Bone marrow (tissue), 2 donors: ENCODE measurements at regions not wholly inside any gene's neighbourhood (a gene's known extent, or its start where the extent isn't known, plus 50 kb on each side); places are given as distances from the start of the nearest gene placed in this dataset.
"Not testable (repeated sequence)": the region's sequence is repeated elsewhere in the genome, so short reads cannot be mapped to it uniquely, and the experiment has no call there.

Experiments
- DNase-seq, 2 donors: peaks; one replicate each; lab custom pipeline; 2025; lab: John Stamatoyannopoulos, UW

DNA sequence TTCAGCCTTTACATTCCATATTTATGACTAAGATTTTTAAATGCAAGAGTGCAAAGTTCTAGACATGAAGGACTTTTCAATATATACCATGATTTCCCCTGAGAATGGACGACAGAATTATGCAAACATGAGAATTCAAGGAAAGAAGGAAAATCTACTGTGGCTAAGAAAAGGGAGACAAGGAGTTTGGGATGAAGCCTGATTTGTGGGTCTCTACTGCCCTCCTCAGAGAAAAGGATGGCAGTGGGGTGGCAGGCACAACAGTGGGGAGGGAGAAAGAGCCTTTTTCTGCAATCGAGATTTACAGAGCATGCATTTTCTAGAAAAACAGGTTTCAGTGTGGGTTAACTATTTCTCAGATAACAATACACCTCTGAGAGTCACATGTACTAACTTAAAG lies 466.9 kb upstream of the NRSN1 start:
- DNase-seq, result no peak

DNA sequence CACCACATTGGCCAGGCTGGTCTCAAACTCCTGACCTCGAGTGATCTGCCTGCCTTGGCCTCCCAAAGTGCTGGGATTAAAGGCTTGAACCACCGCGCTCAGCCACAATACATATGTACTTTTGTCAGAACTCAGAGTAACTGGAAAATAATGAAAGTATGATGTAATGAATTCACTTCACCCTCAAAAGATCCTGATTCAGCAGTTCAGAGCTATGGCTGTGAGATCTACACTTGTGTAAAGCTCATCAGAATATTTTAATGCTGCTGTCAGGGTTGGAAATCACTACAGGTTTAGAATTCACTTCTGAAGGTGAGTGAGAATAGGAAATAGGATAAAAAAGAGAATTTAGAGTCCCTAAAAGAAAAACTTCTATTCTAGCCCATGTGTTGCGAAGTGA lies 464.5 kb upstream of the NRSN1 start:
- DNase-seq, result no peak

DNA sequence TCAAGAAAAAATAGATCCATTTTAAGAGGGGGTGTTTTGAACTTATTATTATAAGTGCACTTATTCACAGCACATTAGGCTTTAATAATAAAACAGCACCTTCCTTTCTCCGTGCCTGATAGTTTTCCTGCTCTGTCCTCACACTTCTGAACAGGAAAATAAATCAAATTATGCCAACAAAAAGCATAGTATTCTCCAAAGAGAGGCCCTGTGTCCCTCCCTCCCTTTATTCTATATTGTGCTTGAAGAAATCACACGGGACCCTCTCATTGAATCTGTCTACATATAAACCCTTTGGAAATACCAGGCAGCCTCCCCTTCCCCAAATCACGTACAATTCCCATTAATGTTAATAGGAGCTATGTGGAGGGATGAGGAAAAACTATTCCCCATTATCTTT lies 462.9 kb upstream of the NRSN1 start:
- DNase-seq, result no peak

DNA sequence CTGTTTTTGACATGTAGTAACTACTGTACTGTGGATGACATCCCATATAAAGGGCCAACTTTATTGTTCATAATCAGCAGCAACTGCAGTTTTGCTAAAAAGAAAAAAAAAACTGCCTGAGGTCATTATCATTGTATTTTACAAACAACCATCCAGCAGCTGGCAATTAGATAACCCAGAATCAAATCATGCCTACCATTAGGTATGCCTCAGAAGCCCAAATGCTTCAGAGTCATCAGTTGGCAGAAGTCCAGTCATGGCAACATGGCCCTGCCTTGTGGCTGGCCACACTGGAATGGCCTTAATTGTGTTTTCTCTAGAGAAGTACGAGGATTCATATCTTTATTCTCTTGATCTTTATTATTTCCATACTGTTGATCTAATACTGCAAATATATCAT lies 462.4 kb upstream of the NRSN1 start:
- DNase-seq, result no peak

DNA sequence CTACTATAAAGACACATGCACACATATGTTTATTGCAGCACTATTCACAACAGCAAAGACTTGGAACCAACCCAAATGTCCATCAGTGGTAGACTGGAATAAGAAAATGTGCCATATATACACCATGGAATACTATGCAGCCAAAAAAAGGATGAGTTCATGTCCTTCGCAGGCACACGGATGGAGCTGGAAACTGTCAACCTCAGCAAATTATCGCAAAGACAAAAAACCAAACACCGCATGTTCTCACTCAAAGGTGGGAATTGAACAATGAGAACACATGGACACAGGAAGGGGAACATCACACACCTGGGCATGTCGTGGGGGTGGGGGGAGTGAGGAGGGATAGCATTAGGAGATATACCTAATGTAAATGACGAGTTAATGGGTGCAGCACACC lies 460.1 kb upstream of the NRSN1 start:
- DNase-seq, result not testable (repeated sequence)

DNA sequence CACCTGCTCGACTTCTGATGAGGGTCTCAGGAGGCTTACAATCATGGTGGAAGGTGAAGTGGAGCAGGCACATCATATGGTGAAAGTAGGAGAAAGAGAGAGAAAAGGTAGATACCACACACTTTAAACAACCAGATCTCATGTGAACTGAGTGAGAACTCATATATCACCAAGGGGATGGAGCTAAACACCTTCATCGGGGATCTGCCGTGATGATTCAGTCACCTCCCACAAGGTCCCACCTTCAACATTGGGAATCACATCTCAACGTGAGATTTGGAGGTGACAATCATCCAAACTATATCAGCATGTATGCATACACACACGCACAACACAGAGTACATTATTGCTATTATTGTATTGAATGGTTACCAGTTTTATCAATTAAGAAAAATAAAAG lies 453.3 kb upstream of the NRSN1 start:
- DNase-seq, result no peak

DNA sequence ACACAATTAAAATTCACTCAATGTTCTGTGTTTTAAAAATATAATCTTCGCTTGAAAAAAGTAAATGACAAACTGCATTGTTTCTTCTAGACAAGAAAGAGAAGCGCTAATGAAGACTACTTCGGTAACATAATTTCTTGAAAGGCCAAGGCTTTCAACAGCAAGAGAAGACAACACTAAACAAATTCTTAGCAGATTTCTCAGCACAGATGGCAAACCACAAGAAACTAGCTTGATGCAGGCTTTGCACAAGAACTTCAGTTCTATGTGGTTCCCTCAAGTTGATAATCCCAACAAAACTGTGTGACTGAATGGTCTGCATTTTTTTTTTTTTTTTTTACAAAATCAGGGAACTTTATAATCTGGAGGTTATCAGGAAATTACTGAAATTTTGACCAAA lies 447.4 kb upstream of the NRSN1 start:
- no peak for DNase-seq

DNA sequence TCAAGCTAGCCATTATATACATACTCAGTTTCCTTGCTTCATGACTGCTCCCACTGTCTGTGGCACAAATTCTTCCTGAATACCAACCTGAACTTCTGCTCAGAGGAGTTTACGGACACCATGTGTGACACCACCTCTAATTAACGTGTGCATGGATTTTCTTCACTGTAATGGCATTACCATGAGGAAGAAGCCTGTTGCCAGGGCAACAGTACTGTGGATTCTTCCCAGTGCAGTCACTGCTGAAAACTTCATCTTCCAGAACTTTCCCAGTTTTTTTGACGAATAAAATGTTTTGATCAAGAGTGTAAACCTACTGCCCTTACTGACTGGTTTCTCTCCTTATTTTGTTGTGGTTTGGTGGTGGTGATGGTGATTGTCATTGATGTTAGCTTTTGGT lies 444.3 kb upstream of the NRSN1 start:
- DNase-seq, result no peak

DNA sequence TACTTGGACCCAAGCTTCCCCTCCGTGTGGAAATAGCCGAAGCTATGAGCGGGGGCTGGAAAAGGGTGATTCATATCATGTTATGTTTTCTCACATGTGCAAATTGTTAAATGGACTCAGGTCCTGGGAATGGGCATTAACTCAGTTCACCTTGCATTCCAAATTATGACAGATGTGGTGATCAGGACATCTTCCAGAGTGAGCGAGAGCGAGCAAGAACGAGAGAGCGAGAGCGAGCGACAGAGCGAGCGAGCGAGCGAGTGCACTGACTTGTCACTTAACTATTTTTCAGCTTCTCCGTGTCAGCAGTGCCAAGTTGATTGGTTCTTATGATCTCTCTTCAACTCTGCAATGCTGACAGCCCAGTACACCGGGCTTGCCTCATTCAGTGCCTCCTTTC lies 437.4 kb upstream of the NRSN1 start:
- no peak for DNase-seq

DNA sequence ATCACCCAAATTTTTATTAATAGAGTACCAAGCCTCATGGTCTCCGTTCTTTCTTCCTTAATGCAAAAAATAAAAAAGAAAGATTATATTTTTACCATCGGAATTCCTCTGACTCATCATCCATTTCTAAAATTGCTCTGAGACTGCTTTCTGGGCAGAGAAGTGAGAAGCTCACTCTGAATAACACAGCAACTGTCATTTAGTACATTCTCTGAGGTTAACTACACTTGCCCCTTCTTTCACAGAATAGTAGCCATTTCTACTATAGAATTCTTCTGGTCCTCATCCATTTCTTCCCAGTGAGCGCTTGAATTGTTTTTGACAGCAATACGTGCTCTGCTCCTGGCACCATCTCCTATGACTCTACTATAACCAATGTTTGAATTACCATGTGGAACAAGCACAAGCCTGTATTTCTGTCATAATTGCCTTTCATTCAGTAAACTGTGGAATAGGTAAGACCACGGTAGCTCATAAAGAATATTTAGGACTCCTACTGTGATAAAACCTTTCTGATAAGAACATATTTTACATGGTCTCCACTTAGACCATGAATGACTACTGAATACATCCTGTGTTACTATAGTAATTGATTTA lies 435.5 kb upstream of the NRSN1 start:
- DNase-seq, result no peak

DNA sequence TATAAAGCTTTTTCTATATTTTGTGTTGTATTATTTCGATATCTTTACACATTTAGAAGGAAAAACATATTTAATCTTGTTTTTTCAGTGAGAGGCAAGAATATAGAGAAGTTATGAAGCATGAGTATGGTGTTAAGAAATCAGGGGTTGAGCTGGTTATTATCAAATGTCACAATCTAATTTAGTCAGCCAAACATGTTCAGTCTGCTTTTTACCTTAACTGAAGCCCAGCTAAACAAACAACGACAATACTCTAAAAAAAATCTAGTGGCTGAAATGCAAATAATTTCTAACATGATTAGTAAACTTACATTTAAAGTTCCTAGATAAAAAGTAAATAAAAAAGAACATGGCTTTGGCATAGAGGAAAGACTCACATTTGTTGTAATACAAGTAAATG lies 433.8 kb upstream of the NRSN1 start:
- no peak for DNase-seq

DNA sequence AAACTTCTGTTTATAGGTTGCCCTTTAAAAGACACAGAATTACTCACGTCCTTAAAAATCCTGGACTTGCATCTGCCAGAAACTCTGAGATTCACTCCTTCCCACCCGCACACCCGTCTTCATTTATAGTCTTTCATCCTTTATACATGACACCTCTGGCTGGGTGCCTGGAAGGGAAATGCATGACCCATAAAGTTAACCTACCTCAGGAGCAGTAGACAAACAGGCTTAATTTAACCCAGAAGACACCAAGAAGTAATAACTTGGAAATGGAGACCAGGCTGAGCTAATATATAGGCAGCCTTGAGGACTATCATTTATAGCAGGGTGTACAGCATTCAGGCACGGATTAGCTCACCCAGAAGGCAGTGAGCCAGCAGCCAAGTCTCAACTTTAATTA lies 429.0 kb upstream of the NRSN1 start:
- DNase-seq, result no peak

DNA sequence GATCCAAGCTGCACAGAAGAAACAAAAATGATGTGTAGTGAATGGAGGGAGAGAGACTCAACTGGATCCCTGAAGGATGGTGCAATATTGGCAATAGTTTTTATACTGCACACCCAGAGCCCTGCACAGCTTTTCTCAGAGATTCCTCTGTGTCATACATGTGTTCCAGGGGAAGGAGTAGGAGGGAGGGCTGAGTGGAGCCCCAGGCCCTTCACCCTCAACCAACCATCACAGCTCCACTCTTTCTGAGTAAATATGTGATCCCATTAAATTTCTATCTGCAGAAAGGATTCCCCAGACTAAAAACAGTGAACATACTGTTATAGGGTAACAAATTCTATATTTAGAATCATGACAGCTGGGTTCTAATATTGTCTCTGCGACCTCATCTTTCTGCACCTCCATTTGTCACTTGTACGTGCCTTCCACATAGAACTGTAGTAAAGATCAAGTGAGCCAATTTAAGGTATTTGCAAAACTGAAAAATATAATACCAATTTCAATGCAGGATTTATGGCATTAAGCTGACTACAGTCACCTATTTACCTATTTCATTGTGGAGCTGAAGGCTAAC lies 421.4 kb upstream of the NRSN1 start:
- DNase-seq, result no peak

DNA sequence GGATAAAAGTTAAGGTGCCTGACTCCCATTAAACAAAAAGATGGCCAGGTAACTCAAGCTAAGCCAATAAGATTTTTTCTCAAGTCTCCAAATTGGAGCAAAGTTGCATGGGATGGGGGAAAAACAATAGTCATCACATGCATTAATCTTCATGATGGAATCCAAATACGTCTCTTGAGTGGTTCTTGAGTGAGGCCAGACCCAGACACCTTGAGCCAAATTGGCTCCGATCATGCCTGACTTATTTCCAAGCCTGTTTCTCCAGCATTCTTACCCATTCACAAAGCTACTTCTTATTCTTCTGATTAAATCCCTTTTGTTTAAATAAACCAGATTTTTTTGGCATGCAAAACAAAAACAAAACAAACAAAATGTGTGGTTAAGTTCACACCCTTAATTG lies 420.3 kb upstream of the NRSN1 start:
- DNase-seq, result no peak

DNA sequence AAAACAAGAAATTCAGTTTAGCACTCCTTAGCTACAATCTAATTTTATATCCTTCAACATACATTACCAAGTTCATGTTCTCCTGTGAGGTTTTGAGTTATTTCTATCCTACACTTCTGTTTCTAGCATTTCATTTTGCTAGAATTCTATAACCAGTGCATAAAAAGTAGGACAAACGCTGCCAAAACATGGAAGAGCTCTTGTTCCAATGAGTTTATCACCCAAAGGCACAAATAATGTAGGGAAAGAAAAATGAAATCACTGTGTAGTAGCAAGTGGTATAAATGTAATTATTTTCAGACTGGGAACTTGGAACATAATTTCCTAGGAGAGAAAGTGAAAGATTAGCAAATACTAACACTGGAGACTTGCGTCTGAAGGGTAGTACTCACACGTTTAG lies 413.3 kb upstream of the NRSN1 start:
- DNase-seq, result no peak

DNA sequence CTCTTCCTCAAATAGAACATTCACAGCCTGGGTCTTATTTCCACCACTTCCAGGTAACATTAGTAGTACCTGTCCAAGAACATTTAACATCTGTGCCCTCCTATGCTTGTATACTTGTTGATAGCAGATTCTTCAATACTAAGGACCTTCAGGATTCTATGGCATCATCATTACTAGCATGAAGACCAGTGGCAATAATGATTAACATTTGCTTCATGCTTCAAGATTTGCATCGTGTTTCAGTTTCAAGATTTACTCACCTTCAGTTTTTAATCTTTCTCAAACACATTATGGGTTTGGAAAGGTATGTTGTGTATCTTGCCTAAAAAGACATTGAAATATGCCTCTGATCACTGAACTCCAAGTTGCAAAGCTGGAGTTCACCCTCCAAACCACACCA lies 412.8 kb upstream of the NRSN1 start:
- no peak for DNase-seq

DNA sequence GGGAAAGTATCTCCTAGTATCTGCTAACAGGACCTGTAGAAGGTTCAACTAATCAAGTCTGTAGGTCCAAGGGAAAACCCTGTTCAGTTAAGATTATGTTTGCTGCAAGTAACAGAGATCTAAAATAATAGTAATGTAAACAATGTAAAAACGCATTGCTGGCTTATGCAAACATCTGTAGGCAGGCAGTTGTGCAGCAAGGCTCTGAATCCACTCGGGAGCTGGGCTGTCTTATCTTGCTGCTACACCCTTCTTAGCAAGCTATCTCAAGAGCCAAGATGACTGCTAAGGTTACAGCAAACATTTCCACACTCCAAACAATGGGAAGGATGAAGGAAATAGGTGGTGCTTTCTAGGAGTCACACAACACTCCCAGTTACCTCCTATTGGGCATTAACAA lies 397.3 kb upstream of the NRSN1 start:
- DNase-seq, result no peak

DNA sequence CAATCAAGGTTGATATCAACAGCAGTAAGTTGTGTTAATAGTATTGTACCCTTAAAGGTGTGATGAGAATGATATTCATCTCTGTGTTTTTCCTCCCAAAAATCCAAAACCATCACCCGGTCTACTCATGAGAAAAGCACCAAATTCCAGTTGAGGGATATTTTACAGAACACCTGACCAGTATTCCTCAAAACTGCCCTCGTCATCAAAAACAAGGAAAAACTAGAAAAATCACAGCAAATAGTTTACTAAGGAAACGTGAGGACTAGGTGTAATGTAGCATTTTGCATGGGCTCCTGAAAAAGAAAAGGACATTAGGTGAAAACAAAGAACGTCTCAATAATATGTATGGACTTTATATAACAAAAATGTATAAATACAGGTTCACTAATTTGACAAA lies 394.4 kb upstream of the NRSN1 start:
- no peak for DNase-seq

DNA sequence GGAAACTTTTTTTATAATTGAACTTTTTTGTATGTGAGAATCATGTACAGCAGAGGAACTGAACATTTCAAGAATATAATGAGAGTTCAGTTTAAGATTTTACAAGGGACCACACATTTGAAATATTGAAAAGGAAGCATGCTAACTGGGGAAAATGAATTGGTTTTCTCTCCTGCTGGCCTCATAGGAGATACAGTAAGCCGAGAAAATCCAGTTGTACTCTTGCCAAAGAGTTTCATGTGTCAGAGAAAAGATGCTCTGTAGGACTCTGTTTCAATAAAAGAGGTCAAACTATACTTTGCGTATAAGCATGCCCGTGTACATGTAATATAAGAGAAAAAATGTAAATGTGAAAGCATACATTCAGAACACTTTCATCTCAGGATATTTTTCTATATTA lies 393.5 kb upstream of the NRSN1 start:
- DNase-seq, result no peak

DNA sequence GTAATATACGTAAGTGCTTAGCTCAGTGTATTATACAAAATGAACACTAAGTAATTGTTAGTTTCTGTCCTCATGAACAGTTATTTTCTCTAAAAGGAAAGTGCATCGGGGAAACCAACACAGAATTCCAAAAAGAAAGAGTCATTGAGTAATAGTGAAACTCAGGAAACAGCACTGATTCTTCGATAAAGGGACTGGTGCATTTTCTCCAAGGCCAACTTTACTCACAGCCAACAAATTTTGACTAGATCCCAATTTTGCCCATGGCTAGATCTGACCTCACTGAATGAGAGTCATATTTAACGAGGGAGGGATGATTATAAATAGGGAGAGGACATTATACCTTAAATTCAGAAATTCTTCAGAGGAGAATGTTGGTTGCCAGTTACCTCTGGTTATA lies 390.9 kb upstream of the NRSN1 start:
- DNase-seq, result no peak

DNA sequence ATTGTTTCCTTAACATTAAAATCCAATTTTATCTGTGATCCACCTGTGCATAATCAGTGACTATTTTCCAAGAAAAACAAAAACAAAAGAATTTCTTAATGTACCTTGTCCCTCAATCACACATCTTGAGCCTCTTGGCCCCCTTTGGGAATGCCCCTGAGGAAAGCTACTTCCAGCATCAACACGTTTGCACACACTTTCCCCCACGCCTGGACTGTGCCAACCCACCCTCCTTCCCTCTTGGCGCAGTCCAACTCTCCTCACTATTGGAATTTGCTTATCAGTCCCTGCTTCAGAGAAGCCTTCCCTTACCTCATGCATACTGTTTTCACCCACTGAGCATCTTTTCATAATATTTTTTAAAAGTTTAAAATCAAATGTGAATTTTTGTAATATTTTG lies 389.4 kb upstream of the NRSN1 start:
- no peak for DNase-seq

DNA sequence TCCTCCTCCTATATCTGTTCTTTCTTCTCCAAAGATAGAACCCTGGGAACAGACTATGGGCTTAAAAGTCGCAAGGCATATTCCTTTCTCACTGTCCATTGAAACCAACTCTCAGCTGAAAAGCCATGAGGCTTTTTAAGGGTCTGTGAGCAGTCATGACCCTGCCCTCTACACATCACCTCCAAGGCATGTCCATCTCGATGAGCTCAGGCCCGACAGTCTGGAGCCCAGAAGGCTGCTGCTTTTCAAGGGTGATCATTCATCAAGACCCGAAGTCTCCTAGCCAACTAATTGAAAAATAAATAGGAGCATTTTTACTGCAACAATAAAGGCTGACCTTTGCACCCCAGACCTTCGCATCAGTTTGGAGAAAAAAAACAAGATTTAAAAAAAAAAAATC lies 378.8 kb upstream of the NRSN1 start:
- no peak for DNase-seq

DNA sequence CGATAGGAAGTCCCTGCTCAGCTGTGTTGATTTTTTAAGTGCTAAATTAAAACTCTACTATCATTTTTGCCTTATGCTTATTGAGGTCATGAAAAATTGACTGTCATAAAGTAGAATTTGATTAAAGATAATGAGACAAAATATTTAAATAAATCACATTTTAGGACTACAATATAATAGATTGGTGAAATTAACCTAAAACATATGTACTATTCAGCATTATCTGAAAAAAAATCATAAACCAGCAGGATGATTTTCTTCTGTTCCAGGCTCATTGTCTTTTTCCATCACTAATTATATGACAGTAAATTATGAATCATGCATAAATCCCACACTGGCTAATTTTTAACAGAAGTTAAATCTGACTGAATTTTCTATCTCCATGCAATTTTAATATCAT lies 373.6 kb upstream of the NRSN1 start:
- no peak for DNase-seq

DNA sequence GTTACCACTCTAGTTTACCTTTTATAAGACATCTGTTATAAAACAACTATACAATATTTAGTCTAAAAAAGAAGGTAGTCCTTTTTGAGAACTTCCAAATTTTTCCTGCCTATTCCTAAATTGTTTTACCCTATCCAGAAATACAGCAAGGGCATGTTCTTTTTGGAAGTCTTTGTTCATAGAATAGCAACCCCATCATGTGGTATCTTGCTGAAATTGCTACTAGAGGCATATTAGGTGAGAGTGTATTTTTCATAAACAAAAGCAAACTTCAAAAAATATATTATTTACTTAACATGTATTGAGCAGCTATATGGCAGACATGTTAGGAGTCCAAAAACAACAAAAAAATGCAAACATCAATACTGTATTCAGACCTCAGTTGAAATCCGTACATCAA lies 371.8 kb upstream of the NRSN1 start:
- DNase-seq, result no peak

DNA sequence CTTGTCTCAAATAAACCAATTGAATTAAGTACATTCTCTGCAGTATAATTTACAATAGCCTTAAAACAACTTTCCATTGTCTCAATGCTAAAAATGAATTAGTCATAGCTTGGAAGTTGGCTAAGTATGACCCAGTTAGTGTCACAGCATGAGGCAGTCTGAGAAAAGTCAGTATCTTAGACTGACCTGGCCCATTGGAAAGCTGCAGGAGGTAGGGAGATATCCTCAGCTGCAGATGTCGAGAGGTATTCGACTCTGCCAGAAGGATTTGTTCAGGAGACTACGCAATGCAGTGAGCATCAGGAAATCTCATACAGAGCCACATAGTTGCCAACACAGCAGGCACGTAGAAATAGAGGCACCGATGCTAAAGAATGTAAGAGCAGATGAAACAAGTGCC lies 350.9 kb upstream of the NRSN1 start:
- no peak for DNase-seq
